ENCODE measurements at regions not wholly inside any gene's neighbourhood (a gene's known extent, or its start where the extent isn't known, plus 50 kb on each side); places are given as distances from the start of the nearest gene placed in this dataset.

DNA sequence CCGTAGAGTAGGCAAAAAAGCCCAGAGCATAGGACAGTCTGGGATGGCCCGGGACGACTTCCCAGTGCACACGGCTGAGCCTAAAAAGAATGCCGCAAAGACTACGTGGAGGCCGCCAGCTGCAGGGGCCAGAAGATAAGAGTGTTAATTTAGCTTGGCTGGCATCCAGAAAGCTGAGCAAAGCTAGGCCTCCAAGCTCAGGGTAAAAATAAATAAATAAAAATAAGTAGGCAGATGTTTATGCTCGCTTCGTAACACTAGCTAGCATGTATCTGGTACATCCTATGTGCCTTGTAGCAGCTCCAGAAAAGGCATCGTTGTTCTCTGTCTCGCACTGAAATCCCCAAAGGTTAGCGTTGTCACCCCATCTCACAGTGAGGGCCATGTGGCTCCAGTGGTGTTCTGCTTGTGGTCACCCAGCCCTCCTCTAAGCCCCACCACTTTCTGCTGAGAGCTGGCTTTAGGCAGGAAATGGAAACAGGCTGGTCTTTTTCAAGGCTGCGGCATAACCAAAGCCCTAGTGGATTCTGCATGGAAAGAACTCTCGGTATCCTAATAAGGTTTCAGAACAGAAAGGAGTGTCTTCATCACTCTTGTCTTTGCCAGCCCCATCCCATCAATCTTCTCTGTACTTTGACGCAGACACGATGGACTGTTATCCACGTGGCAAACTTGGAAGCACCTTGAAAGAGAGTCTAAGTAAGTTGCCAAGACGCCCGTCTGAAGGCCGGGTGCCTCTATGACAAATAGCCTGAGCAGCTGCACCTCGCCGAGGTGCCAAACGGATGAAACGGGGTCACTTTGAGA, 58.1 kb upstream of the MEF2A start:
- H3K27ac ChIP-seq: peak overlapping the region; percentile 26
- H3K4me1 ChIP-seq: peaks cover 19% of the 10 kb centered on the region
- H3K36me3 ChIP-seq: no peaks in the 10 kb centered on the region
- intact Hi-C loops (cut with DNase I): no loop called here
- no peak overlapping the region for H3K4me3 ChIP-seq
- H3K27me3 ChIP-seq: no peaks in the 10 kb centered on the region
- no peak for DNase-seq (ENCODE audit: extremely low spot score in 2 of 2)
- peak; percentile 37 to 45 for TF ChIP-seq POLR2AphosphoS5 (IDR thresholded peaks at IDR 0.05; ENCODE audit: insufficient read depth in 1 of 2, low read depth in 1 of 2)
- TF ChIP-seq, protein P1, sequence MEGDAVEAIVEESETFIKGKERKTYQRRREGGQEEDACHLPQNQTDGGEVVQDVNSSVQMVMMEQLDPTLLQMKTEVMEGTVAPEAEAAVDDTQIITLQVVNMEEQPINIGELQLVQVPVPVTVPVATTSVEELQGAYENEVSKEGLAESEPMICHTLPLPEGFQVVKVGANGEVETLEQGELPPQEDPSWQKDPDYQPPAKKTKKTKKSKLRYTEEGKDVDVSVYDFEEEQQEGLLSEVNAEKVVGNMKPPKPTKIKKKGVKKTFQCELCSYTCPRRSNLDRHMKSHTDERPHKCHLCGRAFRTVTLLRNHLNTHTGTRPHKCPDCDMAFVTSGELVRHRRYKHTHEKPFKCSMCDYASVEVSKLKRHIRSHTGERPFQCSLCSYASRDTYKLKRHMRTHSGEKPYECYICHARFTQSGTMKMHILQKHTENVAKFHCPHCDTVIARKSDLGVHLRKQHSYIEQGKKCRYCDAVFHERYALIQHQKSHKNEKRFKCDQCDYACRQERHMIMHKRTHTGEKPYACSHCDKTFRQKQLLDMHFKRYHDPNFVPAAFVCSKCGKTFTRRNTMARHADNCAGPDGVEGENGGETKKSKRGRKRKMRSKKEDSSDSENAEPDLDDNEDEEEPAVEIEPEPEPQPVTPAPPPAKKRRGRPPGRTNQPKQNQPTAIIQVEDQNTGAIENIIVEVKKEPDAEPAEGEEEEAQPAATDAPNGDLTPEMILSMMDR (IDR thresholded peaks at IDR 0.05): no peak
- no peaks in the 10 kb centered on the region for H3K9me3 ChIP-seq

DNA sequence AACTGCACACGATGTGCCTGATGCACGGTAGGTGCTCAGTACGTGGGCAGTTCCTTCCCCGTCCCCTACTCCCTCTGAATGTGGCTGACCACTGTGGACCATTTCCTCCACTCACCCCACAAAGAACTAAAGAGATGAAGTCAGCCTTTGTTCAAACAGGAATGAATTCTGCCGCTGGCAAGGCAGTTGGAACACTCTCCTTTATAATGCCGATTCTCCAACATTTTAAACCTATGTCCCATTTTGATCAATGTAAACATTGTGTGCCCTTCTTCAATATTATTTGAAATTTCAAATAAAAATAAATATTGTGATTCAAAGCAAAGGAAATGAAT, 57.5 kb upstream of the MEF2A start:
- peaks cover 19% of the 10 kb centered on the region for H3K4me1 ChIP-seq
- TF ChIP-seq POLR2A (IDR thresholded peaks at IDR 0.05): no peak
- no peak for TF ChIP-seq POLR2AphosphoS5 (IDR thresholded peaks at IDR 0.05; ENCODE audit: insufficient read depth in 1 of 2, low read depth in 1 of 2)
- TF ChIP-seq, protein P1 (IDR thresholded peaks at IDR 0.05): no peak
- no peaks in the 10 kb centered on the region for H3K36me3 ChIP-seq
- no peak overlapping the region for H3K4me3 ChIP-seq
- H3K9me3 ChIP-seq: no peaks in the 10 kb centered on the region
- no peak for DNase-seq (ENCODE audit: extremely low spot score in 2 of 2)
- intact Hi-C loops (cut with DNase I): no loop called here
- H3K27me3 ChIP-seq: no peaks in the 10 kb centered on the region
- no peak overlapping the region for H3K27ac ChIP-seq

DNA sequence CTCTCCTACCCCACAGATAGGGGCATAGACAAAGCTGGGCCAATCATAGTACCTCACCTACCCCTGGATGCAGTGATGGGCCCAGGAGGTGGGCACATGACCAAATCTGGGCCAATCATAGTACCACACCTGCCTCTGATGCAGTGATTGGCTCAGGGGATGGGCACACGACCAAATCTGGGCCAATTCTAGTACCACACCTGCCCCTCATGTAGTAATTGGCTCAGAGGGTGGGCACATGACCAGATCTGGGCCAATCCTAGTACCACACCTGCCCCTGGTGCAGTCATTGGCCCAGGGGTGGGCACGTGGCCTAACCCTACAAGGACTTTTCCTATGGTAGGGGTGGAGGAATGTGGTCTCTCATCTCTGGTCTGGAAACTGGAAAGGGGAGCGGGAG, 56.9 kb upstream of the MEF2A start:
- DNase-seq (ENCODE audit: extremely low spot score in 2 of 2): no peak
- Histone ChIP-seq H3K27me3 (no peaks in the 10 kb centered on the region), H3K36me3 (no peaks in the 10 kb centered on the region), H3K27ac (no peak overlapping the region), H3K4me1 (peaks cover 19% of the 10 kb centered on the region), H3K4me3 (no peak overlapping the region), H3K9me3 (no peaks in the 10 kb centered on the region)
- TF ChIP-seq, protein P1 (IDR thresholded peaks at IDR 0.05): no peak
- no peak for TF ChIP-seq POLR2AphosphoS5 (IDR thresholded peaks at IDR 0.05; ENCODE audit: insufficient read depth in 1 of 2, low read depth in 1 of 2)
- TF ChIP-seq POLR2A (IDR thresholded peaks at IDR 0.05): no peak
- intact Hi-C loops (cut with DNase I): no loop called here

DNA sequence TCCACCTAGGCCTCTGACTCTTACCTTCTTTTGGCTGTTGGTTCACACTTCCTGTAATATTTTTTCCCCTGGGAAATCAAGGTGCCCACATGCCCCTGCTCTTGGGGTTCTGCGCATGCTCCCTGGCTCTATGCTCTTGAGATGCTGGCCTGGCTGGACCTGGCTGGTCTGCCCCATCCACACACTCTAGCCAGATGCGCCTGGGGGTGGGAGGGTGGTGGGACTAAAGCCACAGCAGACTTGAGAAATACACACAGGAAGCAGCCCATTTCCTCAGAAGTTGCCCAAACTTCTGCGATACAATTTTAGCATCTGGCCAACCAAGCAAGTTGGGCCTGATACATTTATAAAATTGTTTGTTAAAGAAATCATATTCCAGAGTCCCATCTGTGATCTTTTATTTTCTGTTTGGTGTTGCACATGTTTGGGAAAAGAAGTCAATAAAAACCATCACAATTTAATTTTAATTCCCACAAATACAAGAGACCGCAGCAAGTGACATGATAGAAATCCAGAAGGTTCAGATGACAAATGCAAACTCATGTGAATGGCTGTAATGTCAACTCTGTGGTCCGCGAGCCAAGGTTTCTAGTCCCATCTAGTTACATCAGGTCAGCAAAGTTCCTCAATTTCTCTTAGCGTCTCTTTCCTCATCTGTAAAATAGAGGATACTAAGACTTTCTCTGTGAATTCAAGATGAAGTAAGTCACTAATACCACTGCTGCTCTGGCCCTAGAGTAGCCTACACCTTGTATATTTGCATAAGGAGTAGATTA, 55.9 kb upstream of the MEF2A start:
- Histone ChIP-seq H3K27ac (no peak overlapping the region), H3K4me1 (peaks cover 19% of the 10 kb centered on the region), H3K4me3 (no peak overlapping the region), H3K27me3 (no peaks in the 10 kb centered on the region), H3K9me3 (no peaks in the 10 kb centered on the region), H3K36me3 (no peaks in the 10 kb centered on the region)
- DNase-seq (ENCODE audit: extremely low spot score in 2 of 2): no peak
- TF ChIP-seq, protein P1 (IDR thresholded peaks at IDR 0.05): no peak
- no peak for TF ChIP-seq POLR2A (IDR thresholded peaks at IDR 0.05)
- no peak for TF ChIP-seq POLR2AphosphoS5 (IDR thresholded peaks at IDR 0.05; ENCODE audit: insufficient read depth in 1 of 2, low read depth in 1 of 2)
- intact Hi-C loops (cut with DNase I): no loop called here

DNA sequence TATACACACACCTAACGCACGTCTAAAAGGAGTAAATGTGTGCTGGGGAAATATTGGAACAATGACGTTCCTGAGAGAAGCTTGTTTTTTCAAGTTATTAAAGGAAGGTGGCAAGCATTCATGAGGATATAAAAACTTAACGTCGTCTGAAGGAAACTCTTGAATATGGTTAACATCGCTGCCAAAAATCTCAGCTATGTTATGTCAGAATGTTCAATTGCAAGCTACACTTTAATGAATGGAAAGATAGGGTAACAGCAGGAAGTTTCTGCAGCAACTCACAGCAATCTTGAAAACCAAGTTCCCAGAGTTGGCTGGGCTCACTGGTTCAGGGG, 54.3 kb upstream of the MEF2A start:
- Histone ChIP-seq H3K36me3 (no peaks in the 10 kb centered on the region), H3K27me3 (no peaks in the 10 kb centered on the region), H3K27ac (no peak overlapping the region), H3K4me1 (peaks cover 19% of the 10 kb centered on the region), H3K9me3 (no peaks in the 10 kb centered on the region), H3K4me3 (no peak overlapping the region)
- no peak for DNase-seq (ENCODE audit: extremely low spot score in 2 of 2)
- TF ChIP-seq, protein P1 (IDR thresholded peaks at IDR 0.05): no peak
- TF ChIP-seq POLR2A (IDR thresholded peaks at IDR 0.05) (no peak), POLR2AphosphoS5 (IDR thresholded peaks at IDR 0.05; ENCODE audit: insufficient read depth in 1 of 2, low read depth in 1 of 2) (no peak)
- intact Hi-C loops (cut with DNase I): no loop called here
